Fibroblast of lung (primary cell): ENCODE measurements at regions not wholly inside any gene's neighbourhood (a gene's known extent, or its start where the extent isn't known, plus 50 kb on each side); places are given as distances from the start of the nearest gene placed in this dataset.

ENCODE experiments used
- DNase-seq, 2 donors: peaks; one replicate each; pipeline versions ENCODE4 v3.0.0 to v3.0.0-alpha.2; 2010; ENCODE audit warnings: low read depth in 2 of 2
- H2AFZ ChIP-seq: 2 replicates; pipeline ENCODE4 v1.5.1; 2012; ENCODE audit warnings: low read length, control low read depth, inconsistent platforms
- H3K27ac ChIP-seq: 2 replicates; pipeline ENCODE4 v1.5.1; 2011; ENCODE audit warnings: low read length, control low read depth; ENCODE audit not compliant: insufficient read depth
- H3K27me3 ChIP-seq: 2 replicates; pipeline ENCODE4 v1.5.1; 2011; ENCODE audit warnings: mild to moderate bottlenecking, low read length; ENCODE audit not compliant: control insufficient read depth, insufficient read depth
- H3K36me3 ChIP-seq: 2 replicates; pipeline ENCODE4 v1.5.1; 2011; ENCODE audit warnings: low read length; ENCODE audit not compliant: control insufficient read depth, insufficient read depth
- H3K4me1 ChIP-seq: 2 replicates; pipeline ENCODE4 v1.5.1; 2011; ENCODE audit warnings: low read length; ENCODE audit not compliant: control insufficient read depth, insufficient read depth; ENCODE audit errors: extremely low read depth
- H3K4me2 ChIP-seq: 2 replicates; pipeline ENCODE4 v1.5.1; 2011; ENCODE audit warnings: low read length, control low read depth; ENCODE audit not compliant: insufficient read depth; ENCODE audit errors: extremely low read depth
- H3K4me3 ChIP-seq, 4 experiments: fragments of 200-600 bp in 1 of 4; sonication (generic) in 1 of 4; replicated peaks in 1 of 4; 2 replicates each; pipeline ENCODE4 v1.5.1; 2011 to 2016; ENCODE audit warnings: low read length in 4 of 4, low read depth in 3 of 4, mild to moderate bottlenecking in 3 of 4, control low read depth in 2 of 4, inconsistent platforms in 1 of 4, mixed read lengths in 1 of 4; ENCODE audit not compliant: insufficient read depth in 1 of 4; ENCODE audit errors: control extremely low read depth in 1 of 4
- H3K79me2 ChIP-seq: 2 replicates; pipeline ENCODE4 v1.5.1; 2012; ENCODE audit warnings: mild to moderate bottlenecking, low read length, inconsistent platforms; ENCODE audit not compliant: control insufficient read depth, insufficient read depth
- H3K9ac ChIP-seq: 2 replicates; pipeline ENCODE4 v1.5.1; 2011; ENCODE audit warnings: mild to moderate bottlenecking, low read length, control low read depth; ENCODE audit not compliant: insufficient read depth
- H3K9me3 ChIP-seq: 2 replicates; pipeline ENCODE4 v1.5.1; 2012; ENCODE audit warnings: low read depth, low read length; ENCODE audit not compliant: control insufficient read depth, insufficient read depth
- H4K20me1 ChIP-seq: 2 replicates; pipeline ENCODE4 v1.5.1; 2011; ENCODE audit warnings: low read length; ENCODE audit not compliant: control insufficient read depth, insufficient read depth; ENCODE audit errors: extremely low read depth
- CTCF ChIP-seq, 2 donors: IDR thresholded peaks in 1 of 2; conservative IDR thresholded peaks in 1 of 2; 1 replicate in 1 of 2; 2 replicates in 1 of 2; pipeline ENCODE4 v1.5.1; 2011 to 2012; ENCODE audit warnings: low read length in 2 of 2, control low read depth in 1 of 2, inconsistent platforms in 1 of 2, low read depth in 1 of 2, mild to moderate bottlenecking in 1 of 2
- EZH2 ChIP-seq: IDR thresholded peaks from 2 replicates; pipeline ENCODE4 v1.5.1; 2012; ENCODE audit warnings: low read length, control low read depth, mild to moderate bottlenecking; ENCODE audit errors: missing control alignments

- Histone ChIP-seq H3K27me3 (no peaks in the 10 kb centered on the region), H3K9me3 (no peaks in the 10 kb centered on the region), H3K4me1 (no peaks in the 10 kb centered on the region), H3K4me2 (no peak overlapping the region), H3K9ac (no peak overlapping the region), H3K36me3 (no peaks in the 10 kb centered on the region), H3K79me2 (no peaks in the 10 kb centered on the region), H3K4me3 (no peak overlapping the region), H3K27ac (no peak overlapping the region), H4K20me1 (no peaks in the 10 kb centered on the region), H2AFZ (no peak overlapping the region)
- DNase-seq, result no peak
- TF ChIP-seq EZH2, result no peak
- no peak for TF ChIP-seq CTCF (conservative IDR thresholded peaks at IDR 0.05 in 1 of 2, IDR thresholded peaks at IDR 0.05 in 1 of 2; ENCODE audit: low read depth in 1 of 2, low read length in 2 of 2)
These were observed 1925.3 kb upstream of the ACO1 start for GRCh38 chr9:30459156-30459555.

GRCh38 chr9:30476826-30477225, 1907.6 kb upstream of the ACO1 start:
- Histone ChIP-seq H3K36me3 (no peaks in the 10 kb centered on the region), H3K4me1 (no peaks in the 10 kb centered on the region), H3K4me2 (no peak overlapping the region), H3K27me3 (no peaks in the 10 kb centered on the region), H3K79me2 (no peaks in the 10 kb centered on the region), H3K27ac (no peak overlapping the region), H3K9ac (no peak overlapping the region), H3K4me3 (no peak overlapping the region), H4K20me1 (no peaks in the 10 kb centered on the region), H2AFZ (no peak overlapping the region), H3K9me3 (no peaks in the 10 kb centered on the region)
- TF ChIP-seq EZH2 (no peak), CTCF (conservative IDR thresholded peaks at IDR 0.05 in 1 of 2, IDR thresholded peaks at IDR 0.05 in 1 of 2; ENCODE audit: low read depth in 1 of 2, low read length in 2 of 2) (no peak)
- no peak for DNase-seq

DNA sequence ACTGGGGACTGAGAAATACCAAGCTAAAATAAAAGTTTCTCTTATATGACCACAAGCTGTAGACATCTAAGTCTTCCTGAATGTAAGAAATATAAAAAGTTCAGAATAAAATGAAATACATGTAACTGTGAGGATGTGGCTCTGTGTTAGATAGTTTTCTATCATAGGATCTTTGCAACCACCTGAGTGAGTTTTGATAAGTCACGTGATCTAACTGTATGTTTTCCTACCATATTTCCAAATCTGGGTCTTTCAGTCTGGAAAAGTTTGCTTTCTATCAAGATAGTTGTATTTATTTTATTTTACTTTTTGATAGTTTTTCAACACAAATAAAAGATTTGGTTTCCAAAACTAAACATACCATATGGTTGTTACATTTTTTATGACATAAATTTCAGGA, 1905.8 kb upstream of the ACO1 start:
- Histone ChIP-seq H3K4me2 (no peak overlapping the region), H3K4me1 (no peaks in the 10 kb centered on the region)

More for the DNA sequence above, 1905.8 kb upstream of the ACO1 start:
- Histone ChIP-seq H3K27me3 (no peaks in the 10 kb centered on the region), H3K9ac (no peak overlapping the region), H3K36me3 (no peaks in the 10 kb centered on the region), H2AFZ (no peak overlapping the region), H3K27ac (no peak overlapping the region), H3K79me2 (no peaks in the 10 kb centered on the region), H3K9me3 (no peaks in the 10 kb centered on the region), H3K4me3 (no peak overlapping the region), H4K20me1 (no peaks in the 10 kb centered on the region)
- DNase-seq, result no peak
- TF ChIP-seq CTCF (conservative IDR thresholded peaks at IDR 0.05 in 1 of 2, IDR thresholded peaks at IDR 0.05 in 1 of 2; ENCODE audit: low read depth in 1 of 2, low read length in 2 of 2), result no peak
- TF ChIP-seq EZH2, result no peak
